HEK293 (cell line): ENCODE measurements at regions not wholly inside any gene's neighbourhood (a gene's known extent, or its start where the extent isn't known, plus 50 kb on each side); places are given as distances from the start of the nearest gene placed in this dataset.

Experiments used
- EGR2 ChIP-seq: fragments of 450-650 bp; formaldehyde crosslinking; IDR thresholded peaks from 2 replicates; pipeline ENCODE4 v1.5.1; 2016; ENCODE audit warnings: low read depth, missing biosample characterization, missing genetic modification characterization
- ZBTB7A ChIP-seq: fragments of 450-650 bp; formaldehyde crosslinking; IDR thresholded peaks from 2 replicates; pipeline ENCODE4 v1.5.1; 2016; ENCODE audit warnings: low read depth, missing biosample characterization, missing genetic modification characterization
- ZNF133 ChIP-seq: fragments of 450-650 bp; formaldehyde crosslinking; IDR thresholded peaks from 2 replicates; pipeline ENCODE4 v1.5.1; 2016; ENCODE audit warnings: missing biosample characterization, missing genetic modification characterization
- ZNF292 ChIP-seq: fragments of 450-650 bp; formaldehyde crosslinking; IDR thresholded peaks from 2 replicates; pipeline ENCODE4 v1.5.1; 2016; ENCODE audit warnings: low read depth, missing biosample characterization, missing genetic modification characterization, borderline replicate concordance
- ZNF416 ChIP-seq: fragments of 450-650 bp; formaldehyde crosslinking; IDR thresholded peaks from 2 replicates; pipeline ENCODE4 v1.5.1; 2016; ENCODE audit warnings: missing biosample characterization, missing genetic modification characterization
- ZNF529 ChIP-seq: fragments of 450-650 bp; formaldehyde crosslinking; IDR thresholded peaks from 2 replicates; pipeline ENCODE4 v1.5.1; 2017; ENCODE audit warnings: missing genetic modification characterization, missing biosample characterization; ENCODE audit not compliant: insufficient replicate concordance
- ZNF747 ChIP-seq: fragments of 450-650 bp; formaldehyde crosslinking; IDR thresholded peaks from 2 replicates; pipeline ENCODE4 v1.5.1; 2016; ENCODE audit warnings: missing biosample characterization, missing genetic modification characterization
- TF ChIP-seq, protein P1 (sequence below): fragments of 450-650 bp; formaldehyde crosslinking; IDR thresholded peaks from 2 replicates; pipeline ENCODE4 v1.5.1; 2016; ENCODE audit warnings: missing biosample characterization, missing genetic modification characterization
- TF ChIP-seq, protein P2 (sequence below): fragments of 450-650 bp; formaldehyde crosslinking; optimal IDR thresholded peaks from 2 replicates; pipeline ENCODE3; 2016; ENCODE audit warnings: missing biosample characterization, mild to moderate bottlenecking, missing genetic modification characterization
- TF ChIP-seq, protein P3 (sequence below): fragments of 450-650 bp; formaldehyde crosslinking; IDR thresholded peaks from 2 replicates; pipeline ENCODE4 v1.5.1; 2016; ENCODE audit warnings: missing biosample characterization, missing genetic modification characterization
- TF ChIP-seq, protein P4 (sequence below): fragments of 450-650 bp; formaldehyde crosslinking; IDR thresholded peaks from 2 replicates; pipeline ENCODE4 v1.5.1; 2016; ENCODE audit warnings: missing biosample characterization, missing genetic modification characterization
- TF ChIP-seq, protein P5 (sequence below): fragments of 450-650 bp; formaldehyde crosslinking; IDR thresholded peaks from 2 replicates; pipeline ENCODE4 v1.5.1; 2016; ENCODE audit warnings: missing biosample characterization, missing genetic modification characterization, low read depth
- TF ChIP-seq, protein P6 (sequence below): fragments of 450-650 bp; formaldehyde crosslinking; IDR thresholded peaks from 2 replicates; pipeline ENCODE4 v1.5.1; 2016; ENCODE audit warnings: missing biosample characterization, missing genetic modification characterization

DNA sequence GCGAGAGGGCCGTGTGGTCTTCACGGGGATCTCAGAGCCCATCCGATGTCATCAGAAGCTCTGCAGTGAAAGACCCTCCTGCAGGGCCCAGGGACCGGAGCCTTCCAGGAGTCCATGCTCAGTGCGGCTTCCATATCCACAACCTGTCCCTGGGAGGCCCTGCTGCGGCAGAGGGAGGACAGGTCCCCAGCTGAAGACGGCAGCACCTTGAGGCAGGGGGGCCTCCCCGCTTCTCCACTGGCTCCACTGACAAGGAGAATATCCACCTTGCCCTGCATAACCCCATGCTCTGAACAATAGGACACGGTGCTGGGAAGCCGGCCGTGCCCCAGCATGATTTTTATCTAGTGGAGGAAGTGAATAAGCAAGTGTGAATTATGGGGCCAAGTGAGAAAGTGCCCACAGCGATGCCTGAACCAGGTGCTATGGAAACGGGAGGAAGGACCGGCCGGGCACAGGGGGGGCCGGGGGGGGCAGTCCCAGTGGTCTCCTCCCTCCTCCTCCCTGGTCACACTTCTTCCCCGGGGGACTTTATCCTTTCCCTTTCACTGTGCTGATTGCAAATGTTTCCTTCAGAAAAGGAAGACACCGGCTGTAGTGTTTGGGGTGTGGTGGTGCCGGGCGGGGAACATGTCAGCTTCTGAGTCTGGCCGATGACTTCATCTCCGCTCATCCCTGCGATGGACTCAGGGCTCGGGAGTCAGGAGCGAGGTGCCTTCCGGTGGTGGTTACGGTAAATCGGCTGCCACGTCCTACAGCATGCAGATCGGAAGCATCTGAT, 225.1 kb downstream of the ERMARD start:
- TF ChIP-seq ZNF292 (tag by site-specific recombination) (no peak), ZNF529 (no peak), ZNF133 (tag by site-specific recombination) (no peak), ZNF416 (tag by site-specific recombination) (no peak), ZBTB7A (no peak), EGR2 (no peak), ZNF747 (tag by site-specific recombination) (no peak)
- TF ChIP-seq, protein P1, sequence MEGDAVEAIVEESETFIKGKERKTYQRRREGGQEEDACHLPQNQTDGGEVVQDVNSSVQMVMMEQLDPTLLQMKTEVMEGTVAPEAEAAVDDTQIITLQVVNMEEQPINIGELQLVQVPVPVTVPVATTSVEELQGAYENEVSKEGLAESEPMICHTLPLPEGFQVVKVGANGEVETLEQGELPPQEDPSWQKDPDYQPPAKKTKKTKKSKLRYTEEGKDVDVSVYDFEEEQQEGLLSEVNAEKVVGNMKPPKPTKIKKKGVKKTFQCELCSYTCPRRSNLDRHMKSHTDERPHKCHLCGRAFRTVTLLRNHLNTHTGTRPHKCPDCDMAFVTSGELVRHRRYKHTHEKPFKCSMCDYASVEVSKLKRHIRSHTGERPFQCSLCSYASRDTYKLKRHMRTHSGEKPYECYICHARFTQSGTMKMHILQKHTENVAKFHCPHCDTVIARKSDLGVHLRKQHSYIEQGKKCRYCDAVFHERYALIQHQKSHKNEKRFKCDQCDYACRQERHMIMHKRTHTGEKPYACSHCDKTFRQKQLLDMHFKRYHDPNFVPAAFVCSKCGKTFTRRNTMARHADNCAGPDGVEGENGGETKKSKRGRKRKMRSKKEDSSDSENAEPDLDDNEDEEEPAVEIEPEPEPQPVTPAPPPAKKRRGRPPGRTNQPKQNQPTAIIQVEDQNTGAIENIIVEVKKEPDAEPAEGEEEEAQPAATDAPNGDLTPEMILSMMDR (tag by site-specific recombination) = no peak
- TF ChIP-seq, protein P2, sequence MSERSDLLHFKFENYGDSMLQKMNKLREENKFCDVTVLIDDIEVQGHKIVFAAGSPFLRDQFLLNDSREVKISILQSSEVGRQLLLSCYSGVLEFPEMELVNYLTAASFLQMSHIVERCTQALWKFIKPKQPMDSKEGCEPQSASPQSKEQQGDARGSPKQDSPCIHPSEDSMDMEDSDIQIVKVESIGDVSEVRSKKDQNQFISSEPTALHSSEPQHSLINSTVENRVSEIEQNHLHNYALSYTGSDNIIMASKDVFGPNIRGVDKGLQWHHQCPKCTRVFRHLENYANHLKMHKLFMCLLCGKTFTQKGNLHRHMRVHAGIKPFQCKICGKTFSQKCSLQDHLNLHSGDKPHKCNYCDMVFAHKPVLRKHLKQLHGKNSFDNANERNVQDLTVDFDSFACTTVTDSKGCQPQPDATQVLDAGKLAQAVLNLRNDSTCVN (tag by site-specific recombination) = no peak
- TF ChIP-seq, protein P3, sequence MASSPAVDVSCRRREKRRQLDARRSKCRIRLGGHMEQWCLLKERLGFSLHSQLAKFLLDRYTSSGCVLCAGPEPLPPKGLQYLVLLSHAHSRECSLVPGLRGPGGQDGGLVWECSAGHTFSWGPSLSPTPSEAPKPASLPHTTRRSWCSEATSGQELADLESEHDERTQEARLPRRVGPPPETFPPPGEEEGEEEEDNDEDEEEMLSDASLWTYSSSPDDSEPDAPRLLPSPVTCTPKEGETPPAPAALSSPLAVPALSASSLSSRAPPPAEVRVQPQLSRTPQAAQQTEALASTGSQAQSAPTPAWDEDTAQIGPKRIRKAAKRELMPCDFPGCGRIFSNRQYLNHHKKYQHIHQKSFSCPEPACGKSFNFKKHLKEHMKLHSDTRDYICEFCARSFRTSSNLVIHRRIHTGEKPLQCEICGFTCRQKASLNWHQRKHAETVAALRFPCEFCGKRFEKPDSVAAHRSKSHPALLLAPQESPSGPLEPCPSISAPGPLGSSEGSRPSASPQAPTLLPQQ (tag by site-specific recombination) = no peak
- TF ChIP-seq, protein P4, sequence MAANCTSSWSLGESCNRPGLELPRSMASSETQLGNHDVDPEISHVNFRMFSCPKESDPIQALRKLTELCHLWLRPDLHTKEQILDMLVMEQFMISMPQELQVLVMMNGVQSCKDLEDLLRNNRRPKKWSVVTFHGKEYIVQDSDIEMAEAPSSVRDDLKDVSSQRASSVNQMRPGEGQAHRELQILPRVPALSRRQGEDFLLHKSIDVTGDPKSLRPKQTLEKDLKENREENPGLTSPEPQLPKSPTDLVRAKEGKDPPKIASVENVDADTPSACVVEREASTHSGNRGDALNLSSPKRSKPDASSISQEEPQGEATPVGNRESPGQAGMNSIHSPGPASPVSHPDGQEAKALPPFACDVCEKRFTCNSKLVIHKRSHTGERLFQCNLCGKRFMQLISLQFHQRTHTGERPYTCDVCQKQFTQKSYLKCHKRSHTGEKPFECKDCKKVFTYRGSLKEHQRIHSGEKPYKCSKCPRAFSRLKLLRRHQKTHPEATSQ (tag by site-specific recombination) = no peak
- TF ChIP-seq, protein P5, sequence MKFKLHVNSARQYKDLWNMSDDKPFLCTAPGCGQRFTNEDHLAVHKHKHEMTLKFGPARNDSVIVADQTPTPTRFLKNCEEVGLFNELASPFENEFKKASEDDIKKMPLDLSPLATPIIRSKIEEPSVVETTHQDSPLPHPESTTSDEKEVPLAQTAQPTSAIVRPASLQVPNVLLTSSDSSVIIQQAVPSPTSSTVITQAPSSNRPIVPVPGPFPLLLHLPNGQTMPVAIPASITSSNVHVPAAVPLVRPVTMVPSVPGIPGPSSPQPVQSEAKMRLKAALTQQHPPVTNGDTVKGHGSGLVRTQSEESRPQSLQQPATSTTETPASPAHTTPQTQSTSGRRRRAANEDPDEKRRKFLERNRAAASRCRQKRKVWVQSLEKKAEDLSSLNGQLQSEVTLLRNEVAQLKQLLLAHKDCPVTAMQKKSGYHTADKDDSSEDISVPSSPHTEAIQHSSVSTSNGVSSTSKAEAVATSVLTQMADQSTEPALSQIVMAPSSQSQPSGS (tag by site-specific recombination) = no peak
- TF ChIP-seq, protein P6, sequence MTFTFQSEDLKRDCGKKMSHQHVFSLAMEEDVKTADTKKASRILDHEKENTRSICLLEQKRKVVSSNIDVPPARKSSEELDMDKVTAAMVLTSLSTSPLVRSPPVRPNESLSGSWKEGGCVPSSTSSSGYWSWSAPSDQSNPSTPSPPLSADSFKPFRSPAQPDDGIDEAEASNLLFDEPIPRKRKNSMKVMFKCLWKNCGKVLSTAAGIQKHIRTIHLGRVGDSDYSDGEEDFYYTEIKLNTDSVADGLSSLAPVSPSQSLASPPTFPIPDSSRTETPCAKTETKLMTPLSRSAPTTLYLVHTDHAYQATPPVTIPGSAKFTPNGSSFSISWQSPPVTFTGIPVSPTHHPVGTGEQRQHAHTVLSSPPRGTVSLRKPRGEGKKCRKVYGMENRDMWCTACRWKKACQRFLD (tag by site-specific recombination) = no peak
